ENCODE measurements at regions not wholly inside any gene's neighbourhood (a gene's known extent, or its start where the extent isn't known, plus 50 kb on each side); places are given as distances from the start of the nearest gene placed in this dataset.

GRCh38 chr2:180366481-180366880 lies 359.4 kb upstream of the CWC22 start:
- Histone ChIP-seq H3K9me3 (no peaks in the 10 kb centered on the region), H3K36me3 (no peaks in the 10 kb centered on the region), H3K4me3 (no peak overlapping the region), H3K27ac (no peak overlapping the region), H3K4me1 (no peaks in the 10 kb centered on the region), H3K27me3 (no peaks in the 10 kb centered on the region)
- intact Hi-C loops (cut with DNase I; ENCODE audit: low total_unique reads): no loop called here
- no peak for DNase-seq
- TF ChIP-seq POLR2A (IDR thresholded peaks at IDR 0.05): no peak
- TF ChIP-seq, protein P1, sequence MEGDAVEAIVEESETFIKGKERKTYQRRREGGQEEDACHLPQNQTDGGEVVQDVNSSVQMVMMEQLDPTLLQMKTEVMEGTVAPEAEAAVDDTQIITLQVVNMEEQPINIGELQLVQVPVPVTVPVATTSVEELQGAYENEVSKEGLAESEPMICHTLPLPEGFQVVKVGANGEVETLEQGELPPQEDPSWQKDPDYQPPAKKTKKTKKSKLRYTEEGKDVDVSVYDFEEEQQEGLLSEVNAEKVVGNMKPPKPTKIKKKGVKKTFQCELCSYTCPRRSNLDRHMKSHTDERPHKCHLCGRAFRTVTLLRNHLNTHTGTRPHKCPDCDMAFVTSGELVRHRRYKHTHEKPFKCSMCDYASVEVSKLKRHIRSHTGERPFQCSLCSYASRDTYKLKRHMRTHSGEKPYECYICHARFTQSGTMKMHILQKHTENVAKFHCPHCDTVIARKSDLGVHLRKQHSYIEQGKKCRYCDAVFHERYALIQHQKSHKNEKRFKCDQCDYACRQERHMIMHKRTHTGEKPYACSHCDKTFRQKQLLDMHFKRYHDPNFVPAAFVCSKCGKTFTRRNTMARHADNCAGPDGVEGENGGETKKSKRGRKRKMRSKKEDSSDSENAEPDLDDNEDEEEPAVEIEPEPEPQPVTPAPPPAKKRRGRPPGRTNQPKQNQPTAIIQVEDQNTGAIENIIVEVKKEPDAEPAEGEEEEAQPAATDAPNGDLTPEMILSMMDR (IDR thresholded peaks at IDR 0.05): no peak

DNA sequence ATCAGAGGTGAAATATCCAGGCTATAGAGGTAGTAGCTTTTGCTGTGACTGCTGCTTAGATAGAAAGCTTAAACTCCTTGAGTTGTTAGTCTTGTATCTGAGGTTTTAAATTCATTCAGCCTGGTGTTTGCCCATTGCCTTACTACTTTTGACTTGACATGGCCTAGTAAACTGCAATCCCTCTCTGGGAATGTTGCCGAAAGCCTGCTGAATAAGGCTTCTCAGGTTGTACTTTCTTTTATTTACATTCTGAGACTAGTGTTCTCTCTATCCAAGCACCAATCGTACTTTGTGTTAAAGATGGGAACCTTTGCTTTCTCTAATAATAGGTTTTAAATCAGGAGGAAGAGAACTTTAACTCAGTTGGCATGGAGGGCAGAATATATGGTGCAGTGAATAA lies 357.6 kb upstream of the CWC22 start:
- Histone ChIP-seq H3K4me3 (no peak overlapping the region), H3K27ac (no peak overlapping the region), H3K27me3 (no peaks in the 10 kb centered on the region), H3K9me3 (no peaks in the 10 kb centered on the region), H3K36me3 (no peaks in the 10 kb centered on the region), H3K4me1 (no peaks in the 10 kb centered on the region)
- no peak for TF ChIP-seq POLR2A (IDR thresholded peaks at IDR 0.05)
- TF ChIP-seq, protein P1 (IDR thresholded peaks at IDR 0.05): no peak
- intact Hi-C loops (cut with DNase I; ENCODE audit: low total_unique reads): no loop called here
- DNase-seq: no peak

- no peaks in the 10 kb centered on the region for H3K4me1 ChIP-seq
- H3K36me3 ChIP-seq: no peaks in the 10 kb centered on the region
- no peak for TF ChIP-seq POLR2A (IDR thresholded peaks at IDR 0.05)
- TF ChIP-seq, protein P1 (IDR thresholded peaks at IDR 0.05): no peak
- no peak overlapping the region for H3K27ac ChIP-seq
- intact Hi-C loops (cut with DNase I; ENCODE audit: low total_unique reads): no loop called here
- H3K27me3 ChIP-seq: no peaks in the 10 kb centered on the region
- H3K4me3 ChIP-seq: no peak overlapping the region
- no peak for DNase-seq
- no peaks in the 10 kb centered on the region for H3K9me3 ChIP-seq
Observed at GRCh38 chr2:180360283-180360618, 353.2 kb upstream of the CWC22 start.

DNA sequence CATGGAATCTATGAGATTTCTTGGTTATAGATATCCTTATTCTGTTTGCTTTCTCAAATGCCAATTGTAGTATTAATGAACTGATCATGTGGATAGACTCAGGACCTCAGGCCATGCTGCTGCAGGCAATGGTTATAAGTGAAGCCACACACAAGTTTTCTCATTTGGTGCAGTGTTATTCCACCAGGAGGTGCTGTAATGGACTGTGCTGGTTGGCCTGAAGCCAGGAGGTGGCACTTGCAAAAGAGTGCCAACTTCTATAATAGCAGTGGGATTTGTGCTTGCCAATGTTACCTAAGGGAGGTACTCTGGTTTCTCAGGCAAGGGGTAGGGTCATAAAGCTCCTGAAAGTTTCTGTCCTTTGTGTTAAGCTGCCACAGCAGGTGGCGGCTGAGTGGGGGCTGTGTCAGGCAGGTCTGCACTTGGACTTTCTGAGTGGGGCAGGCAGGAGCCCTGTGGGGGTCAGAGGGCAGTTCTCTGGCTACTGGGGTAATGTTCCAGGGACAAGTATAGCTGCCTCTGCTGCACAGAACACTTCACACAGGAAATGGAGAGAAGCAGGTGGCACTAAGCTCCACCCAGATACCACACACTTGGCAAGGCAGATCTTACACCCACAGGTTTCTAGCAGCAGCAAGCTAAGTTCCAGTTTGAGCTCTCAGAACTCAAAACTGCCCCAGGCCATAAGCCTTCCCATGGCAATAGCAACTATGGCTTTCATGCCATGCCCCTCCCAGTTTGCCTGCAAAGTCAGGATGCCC lies 352.6 kb upstream of the CWC22 start:
- intact Hi-C loops (cut with DNase I; ENCODE audit: low total_unique reads): no loop called here
- DNase-seq: no peak
- no peak overlapping the region for H3K4me3 ChIP-seq
- no peaks in the 10 kb centered on the region for H3K27me3 ChIP-seq
- no peaks in the 10 kb centered on the region for H3K9me3 ChIP-seq
- no peaks in the 10 kb centered on the region for H3K36me3 ChIP-seq
- H3K27ac ChIP-seq: no peak overlapping the region
- no peaks in the 10 kb centered on the region for H3K4me1 ChIP-seq
- TF ChIP-seq, protein P1 (IDR thresholded peaks at IDR 0.05): no peak
- no peak for TF ChIP-seq POLR2A (IDR thresholded peaks at IDR 0.05)

DNA sequence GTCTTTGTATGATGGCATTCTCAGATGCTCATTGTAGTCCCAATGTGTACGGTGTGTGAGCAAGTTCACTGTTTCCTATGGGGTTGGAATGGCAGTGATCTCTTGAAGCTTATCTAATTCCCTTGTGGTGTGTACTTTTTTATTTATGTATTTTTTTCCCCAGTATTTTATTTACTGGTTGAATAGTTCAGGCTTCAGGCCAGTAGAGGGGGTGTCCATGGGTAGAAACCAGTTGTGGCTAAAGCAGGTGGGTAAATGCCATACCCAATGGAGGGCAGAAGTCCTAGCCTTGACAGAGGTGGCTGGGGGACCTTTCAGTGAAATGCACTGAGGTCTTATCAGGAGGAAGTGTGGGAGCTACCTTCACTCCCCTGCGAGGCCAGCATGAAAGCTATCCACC lies 351.4 kb upstream of the CWC22 start:
- TF ChIP-seq, protein P1 (IDR thresholded peaks at IDR 0.05): no peak
- TF ChIP-seq POLR2A (IDR thresholded peaks at IDR 0.05): no peak
- no peaks in the 10 kb centered on the region for H3K36me3 ChIP-seq
- no peaks in the 10 kb centered on the region for H3K9me3 ChIP-seq
- H3K4me1 ChIP-seq: no peaks in the 10 kb centered on the region
- intact Hi-C loops (cut with DNase I; ENCODE audit: low total_unique reads): no loop called here
- H3K27me3 ChIP-seq: no peaks in the 10 kb centered on the region
- no peak for DNase-seq
- no peak overlapping the region for H3K4me3 ChIP-seq
- H3K27ac ChIP-seq: no peak overlapping the region
